Fibroblast of peridontal ligament (primary cell): ENCODE measurements at regions not wholly inside any gene's neighbourhood (a gene's known extent, or its start where the extent isn't known, plus 50 kb on each side); places are given as distances from the start of the nearest gene placed in this dataset.
"Not testable (repeated sequence)": the region's sequence is repeated elsewhere in the genome, so short reads cannot be mapped to it uniquely, and the experiment has no call there.

Experiments
- DNase-seq: peaks from one replicate; pipeline ENCODE4 v3.0.0-alpha.2; 2010; ENCODE audit errors: extremely low read depth

- DNase-seq, result no peak
Observed at GRCh38 chr7:118418433-118418832, 193.9 kb downstream of the ANKRD7 start.

GRCh38 chr7:118420888-118421287 lies 196.4 kb downstream of the ANKRD7 start:
- DNase-seq, result no peak

GRCh38 chr7:118429141-118429540 lies 204.6 kb downstream of the ANKRD7 start:
- no peak for DNase-seq

GRCh38 chr7:118436663-118437062 lies 212.2 kb downstream of the ANKRD7 start:
- DNase-seq, result no peak

GRCh38 chr7:118449030-118449429 lies 224.5 kb downstream of the ANKRD7 start:
- not testable (repeated sequence) for DNase-seq

GRCh38 chr7:118449797-118450567 lies 225.5 kb downstream of the ANKRD7 start:
- DNase-seq, result no peak

GRCh38 chr7:118452128-118452527 lies 227.6 kb downstream of the ANKRD7 start:
- no peak for DNase-seq

- no peak for DNase-seq
Observed at GRCh38 chr7:118467381-118467780, 242.9 kb downstream of the ANKRD7 start.

GRCh38 chr7:118472581-118472980 lies 248.1 kb downstream of the ANKRD7 start:
- no peak for DNase-seq

GRCh38 chr7:118473271-118473670 lies 248.8 kb downstream of the ANKRD7 start:
- no peak for DNase-seq

GRCh38 chr7:118476036-118476435 lies 251.5 kb downstream of the ANKRD7 start:
- no peak for DNase-seq

GRCh38 chr7:118477036-118477435 lies 252.5 kb downstream of the ANKRD7 start:
- no peak for DNase-seq

- no peak for DNase-seq
Observed at GRCh38 chr7:118478236-118478635, 253.7 kb downstream of the ANKRD7 start.

- no peak for DNase-seq
Observed at GRCh38 chr7:118478931-118479330, 254.4 kb downstream of the ANKRD7 start.

GRCh38 chr7:118492466-118492865 lies 268.0 kb downstream of the ANKRD7 start:
- DNase-seq, result no peak

GRCh38 chr7:118496138-118496644 lies 271.7 kb downstream of the ANKRD7 start:
- no peak for DNase-seq

GRCh38 chr7:118502235-118502634 lies 277.7 kb downstream of the ANKRD7 start:
- DNase-seq, result no peak

GRCh38 chr7:118511146-118511545 lies 286.6 kb downstream of the ANKRD7 start:
- no peak for DNase-seq

GRCh38 chr7:118517275-118517674 lies 292.8 kb downstream of the ANKRD7 start:
- DNase-seq, result no peak

- DNase-seq, result no peak
Observed at GRCh38 chr7:118525020-118525419, 300.5 kb downstream of the ANKRD7 start.

GRCh38 chr7:118531566-118531965 lies 307.1 kb downstream of the ANKRD7 start:
- DNase-seq, result no peak

- DNase-seq, result no peak
Observed at GRCh38 chr7:118559207-118559606, 334.7 kb downstream of the ANKRD7 start.

GRCh38 chr7:118563311-118563710 lies 338.8 kb downstream of the ANKRD7 start:
- no peak for DNase-seq

- DNase-seq, result no peak
Observed at GRCh38 chr7:118572604-118573003, 348.1 kb downstream of the ANKRD7 start.
